ENCODE measurements at regions not wholly inside any gene's neighbourhood (a gene's known extent, or its start where the extent isn't known, plus 50 kb on each side); places are given as distances from the start of the nearest gene placed in this dataset.

- WGBS, 2 donors = 86 to 89% methylated on average over 11 of the region's 11 CpGs
- Histone ChIP-seq H3K27me3 (ENCODE audit: control insufficient read depth in 1 of 2, insufficient read depth in 2 of 2, low read length in 1 of 2) (no peaks in the 10 kb centered on the region), H3K9me3 (ENCODE audit: control insufficient read depth, low read length) (no peaks in the 10 kb centered on the region), H3K36me3 (ENCODE audit: control insufficient read depth in 1 of 2, insufficient read depth in 2 of 2, low read length in 1 of 2) (no peaks in the 10 kb centered on the region), H3K27ac (ENCODE audit: low read depth in 1 of 2, low read length in 2 of 2) (no peak overlapping the region), H3K4me3 (ENCODE audit: low read length in 2 of 2) (no peak overlapping the region), H3K4me1 (ENCODE audit: control insufficient read depth in 1 of 2, insufficient read depth in 2 of 2, low read length in 2 of 2) (no peaks in the 10 kb centered on the region)
- DNase-seq (no peak), ATAC-seq (ENCODE audit: low FRiP score) (peak; percentile 28)
- intact Hi-C loops (cut with DNase I) = no loop called here
Measured at GRCh38 chr14:95003099-95003960, 154.0 kb downstream of the DICER1 start.

- Histone ChIP-seq H3K36me3 (ENCODE audit: control insufficient read depth in 1 of 2, insufficient read depth in 2 of 2, low read length in 1 of 2) (no peaks in the 10 kb centered on the region), H3K4me3 (ENCODE audit: low read length in 2 of 2) (no peak overlapping the region), H3K27ac (ENCODE audit: low read depth in 1 of 2, low read length in 2 of 2) (no peak overlapping the region), H3K27me3 (ENCODE audit: control insufficient read depth in 1 of 2, insufficient read depth in 2 of 2, low read length in 1 of 2) (no peaks in the 10 kb centered on the region), H3K4me1 (ENCODE audit: control insufficient read depth in 1 of 2, insufficient read depth in 2 of 2, low read length in 2 of 2) (no peaks in the 10 kb centered on the region), H3K9me3 (ENCODE audit: control insufficient read depth, low read length) (no peaks in the 10 kb centered on the region)
- ATAC-seq (ENCODE audit: low FRiP score) (no peak), DNase-seq (no peak)
- intact Hi-C loops (cut with DNase I) = no loop called here
- 50 to 55% methylated on average over 10 of the region's 10 CpGs for WGBS, 2 donors
Measured at GRCh38 chr14:94998685-94999084, 158.6 kb downstream of the DICER1 start.

- WGBS, 2 donors = 80 to 81% methylated on average over 2 of the region's 2 CpGs
- DNase-seq = no peak
- Histone ChIP-seq H3K9me3 (ENCODE audit: control insufficient read depth, low read length) (no peaks in the 10 kb centered on the region), H3K4me1 (ENCODE audit: control insufficient read depth in 1 of 2, insufficient read depth in 2 of 2, low read length in 2 of 2) (no peaks in the 10 kb centered on the region), H3K36me3 (ENCODE audit: control insufficient read depth in 1 of 2, insufficient read depth in 2 of 2, low read length in 1 of 2) (no peaks in the 10 kb centered on the region), H3K27ac (ENCODE audit: low read depth in 1 of 2, low read length in 2 of 2) (no peak overlapping the region), H3K4me3 (ENCODE audit: low read length in 2 of 2) (no peak overlapping the region), H3K27me3 (ENCODE audit: control insufficient read depth in 1 of 2, insufficient read depth in 2 of 2, low read length in 1 of 2) (no peaks in the 10 kb centered on the region)
- intact Hi-C loops (cut with DNase I) = no loop called here
- ATAC-seq (ENCODE audit: low FRiP score) = no peak
Measured at GRCh38 chr14:94998110-94998509, 159.2 kb downstream of the DICER1 start.

DNA sequence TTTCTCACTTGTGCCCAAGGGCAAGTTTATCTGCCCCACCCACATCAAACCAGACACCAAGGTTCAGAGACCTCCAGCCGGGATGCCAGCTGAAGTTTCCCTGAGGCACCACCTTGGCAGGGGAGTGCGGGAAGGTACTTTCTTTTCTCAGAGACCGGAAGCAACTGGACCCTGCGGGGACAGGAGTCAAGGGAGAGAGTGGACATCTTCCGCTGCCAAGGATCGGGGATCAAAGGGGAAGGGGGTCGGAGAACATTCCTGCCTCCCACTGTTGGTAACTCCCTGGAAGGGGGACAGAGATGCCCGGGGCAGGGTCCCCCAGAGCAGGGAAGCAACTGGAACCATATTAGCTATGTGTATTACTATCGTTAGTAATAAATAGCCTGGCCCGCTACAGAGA lies 161.8 kb downstream of the DICER1 start:
- Histone ChIP-seq H3K36me3 (ENCODE audit: control insufficient read depth in 1 of 2, insufficient read depth in 2 of 2, low read length in 1 of 2) (no peaks in the 10 kb centered on the region), H3K4me3 (ENCODE audit: low read length in 2 of 2) (no peak overlapping the region), H3K27ac (ENCODE audit: low read depth in 1 of 2, low read length in 2 of 2) (no peak overlapping the region), H3K27me3 (ENCODE audit: control insufficient read depth in 1 of 2, insufficient read depth in 2 of 2, low read length in 1 of 2) (no peaks in the 10 kb centered on the region), H3K9me3 (ENCODE audit: control insufficient read depth, low read length) (no peaks in the 10 kb centered on the region), H3K4me1 (ENCODE audit: control insufficient read depth in 1 of 2, insufficient read depth in 2 of 2, low read length in 2 of 2) (no peaks in the 10 kb centered on the region)
- intact Hi-C loops (cut with DNase I) = no loop called here
- no peak for ATAC-seq (ENCODE audit: low FRiP score)
- 89 to 92% methylated on average over 10 of the region's 10 CpGs for WGBS, 2 donors
- no peak for DNase-seq

- H3K4me1 ChIP-seq (ENCODE audit: control insufficient read depth in 1 of 2, insufficient read depth in 2 of 2, low read length in 2 of 2) = no peaks in the 10 kb centered on the region
- no peak overlapping the region for H3K27ac ChIP-seq (ENCODE audit: low read depth in 1 of 2, low read length in 2 of 2)
- no peaks in the 10 kb centered on the region for H3K36me3 ChIP-seq (ENCODE audit: control insufficient read depth in 1 of 2, insufficient read depth in 2 of 2, low read length in 1 of 2)
- no peaks in the 10 kb centered on the region for H3K27me3 ChIP-seq (ENCODE audit: control insufficient read depth in 1 of 2, insufficient read depth in 2 of 2, low read length in 1 of 2)
- intact Hi-C loops (cut with DNase I) = no loop called here
- WGBS, 2 donors = 94 to 97% methylated on average over 1 of the region's 1 CpG
- DNase-seq (no peak), ATAC-seq (ENCODE audit: low FRiP score) (no peak)
- H3K4me3 ChIP-seq (ENCODE audit: low read length in 2 of 2) = no peak overlapping the region
- no peaks in the 10 kb centered on the region for H3K9me3 ChIP-seq (ENCODE audit: control insufficient read depth, low read length)
Measured at GRCh38 chr14:94994245-94994644, 163.1 kb downstream of the DICER1 start.

- Histone ChIP-seq H3K36me3 (ENCODE audit: control insufficient read depth in 1 of 2, insufficient read depth in 2 of 2, low read length in 1 of 2) (no peaks in the 10 kb centered on the region), H3K9me3 (ENCODE audit: control insufficient read depth, low read length) (peaks cover 3% of the 10 kb centered on the region), H3K27me3 (ENCODE audit: control insufficient read depth in 1 of 2, insufficient read depth in 2 of 2, low read length in 1 of 2) (no peaks in the 10 kb centered on the region), H3K4me3 (ENCODE audit: low read length in 2 of 2) (no peak overlapping the region), H3K27ac (ENCODE audit: low read depth in 1 of 2, low read length in 2 of 2) (no peak overlapping the region), H3K4me1 (ENCODE audit: control insufficient read depth in 1 of 2, insufficient read depth in 2 of 2, low read length in 2 of 2) (no peaks in the 10 kb centered on the region)
- no peak for DNase-seq
- no peak for ATAC-seq (ENCODE audit: low FRiP score)
- intact Hi-C loops (cut with DNase I) = no loop called here
Measured at GRCh38 chr14:94992046-94992445, 165.3 kb downstream of the DICER1 start.

- Histone ChIP-seq H3K36me3 (ENCODE audit: control insufficient read depth in 1 of 2, insufficient read depth in 2 of 2, low read length in 1 of 2) (no peaks in the 10 kb centered on the region), H3K9me3 (ENCODE audit: control insufficient read depth, low read length) (peaks cover 3% of the 10 kb centered on the region), H3K4me1 (ENCODE audit: control insufficient read depth in 1 of 2, insufficient read depth in 2 of 2, low read length in 2 of 2) (no peaks in the 10 kb centered on the region), H3K27me3 (ENCODE audit: control insufficient read depth in 1 of 2, insufficient read depth in 2 of 2, low read length in 1 of 2) (no peaks in the 10 kb centered on the region), H3K4me3 (ENCODE audit: low read length in 2 of 2) (no peak overlapping the region), H3K27ac (ENCODE audit: low read depth in 1 of 2, low read length in 2 of 2) (no peak overlapping the region)
- 31 to 39% methylated on average over 3 of the region's 3 CpGs for whole genome bisulfite sequencing, 2 donors
- intact Hi-C loops (cut with DNase I) = no loop called here
- ATAC-seq (ENCODE audit: low FRiP score) (no peak), DNase-seq (no peak)
Measured at GRCh38 chr14:94989946-94990345, 167.4 kb downstream of the DICER1 start.

DNA sequence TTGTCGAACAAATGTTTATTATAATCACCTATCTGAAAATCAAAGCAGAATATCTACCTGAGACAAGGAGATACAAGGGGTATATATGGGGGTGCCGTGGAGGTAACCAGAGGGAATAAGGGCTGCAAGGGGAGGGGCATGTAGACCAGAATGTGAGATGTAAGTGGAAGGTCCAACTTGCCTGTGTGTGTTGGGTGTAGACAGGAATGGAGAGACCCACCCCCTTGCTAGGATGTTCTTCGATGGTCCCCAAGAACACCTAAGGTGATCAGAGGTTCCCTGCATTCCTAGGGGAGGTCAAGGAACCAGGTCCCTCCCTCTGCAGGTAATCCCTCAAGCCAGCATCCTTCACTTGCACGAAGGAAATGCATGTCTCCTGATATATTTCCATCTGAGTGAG lies 167.9 kb downstream of the DICER1 start:
- ATAC-seq (ENCODE audit: low FRiP score) (no peak), DNase-seq (no peak)
- Histone ChIP-seq H3K27ac (ENCODE audit: low read depth in 1 of 2, low read length in 2 of 2) (no peak overlapping the region), H3K27me3 (ENCODE audit: control insufficient read depth in 1 of 2, insufficient read depth in 2 of 2, low read length in 1 of 2) (no peaks in the 10 kb centered on the region), H3K9me3 (ENCODE audit: control insufficient read depth, low read length) (peaks cover 3% of the 10 kb centered on the region), H3K4me1 (ENCODE audit: control insufficient read depth in 1 of 2, insufficient read depth in 2 of 2, low read length in 2 of 2) (no peaks in the 10 kb centered on the region), H3K36me3 (ENCODE audit: control insufficient read depth in 1 of 2, insufficient read depth in 2 of 2, low read length in 1 of 2) (no peaks in the 10 kb centered on the region), H3K4me3 (ENCODE audit: low read length in 2 of 2) (no peak overlapping the region)
- WGBS, 2 donors = 78 to 83% methylated on average over 4 of the region's 4 CpGs
- intact Hi-C loops (cut with DNase I) = no loop called here

- no peak overlapping the region for H3K27ac ChIP-seq (ENCODE audit: low read depth in 1 of 2, low read length in 2 of 2)
- H3K27me3 ChIP-seq (ENCODE audit: control insufficient read depth in 1 of 2, insufficient read depth in 2 of 2, low read length in 1 of 2) = no peaks in the 10 kb centered on the region
- H3K9me3 ChIP-seq (ENCODE audit: control insufficient read depth, low read length) = peaks cover 3% of the 10 kb centered on the region
- ATAC-seq (ENCODE audit: low FRiP score) (no peak), DNase-seq (no peak)
- 91 to 96% methylated on average over 2 of the region's 2 CpGs for WGBS, 2 donors
- no peaks in the 10 kb centered on the region for H3K4me1 ChIP-seq (ENCODE audit: control insufficient read depth in 1 of 2, insufficient read depth in 2 of 2, low read length in 2 of 2)
- intact Hi-C loops (cut with DNase I) = no loop called here
- no peaks in the 10 kb centered on the region for H3K36me3 ChIP-seq (ENCODE audit: control insufficient read depth in 1 of 2, insufficient read depth in 2 of 2, low read length in 1 of 2)
- no peak overlapping the region for H3K4me3 ChIP-seq (ENCODE audit: low read length in 2 of 2)
Measured at GRCh38 chr14:94987409-94987808, 169.9 kb downstream of the DICER1 start.
